NCI-H82 treated with DMSO at 0.1 percent for 48 hours (cell line): ENCODE measurements at regions not wholly inside any gene's neighbourhood (a gene's known extent, or its start where the extent isn't known, plus 50 kb on each side); places are given as distances from the start of the nearest gene placed in this dataset.
"Not testable (repeated sequence)": the region's sequence is repeated elsewhere in the genome, so short reads cannot be mapped to it uniquely, and the experiment has no call there.

Experiments
- DNase-seq: peaks from one replicate; lab custom pipeline; 2025; ENCODE audit not compliant: unreplicated experiment; lab: John Stamatoyannopoulos, UW

GRCh38 chr5:43837091-43837490 is 234.1 kb downstream of the NNT start:
- DNase-seq = no peak

- DNase-seq = no peak
Observed at GRCh38 chr5:43833961-43834360, 231.0 kb downstream of the NNT start.

GRCh38 chr5:43824325-43824964 is 221.5 kb downstream of the NNT start:
- not testable (repeated sequence) for DNase-seq

GRCh38 chr5:43818394-43818793 is 215.4 kb downstream of the NNT start:
- not testable (repeated sequence) for DNase-seq

- no peak for DNase-seq
Observed at GRCh38 chr5:43815497-43815896, 212.5 kb downstream of the NNT start.

- no peak for DNase-seq
Observed at GRCh38 chr5:43804723-43805122, 201.7 kb downstream of the NNT start.

GRCh38 chr5:43804041-43804440 is 201.1 kb downstream of the NNT start:
- DNase-seq = no peak

GRCh38 chr5:43802651-43803050 is 199.7 kb downstream of the NNT start:
- DNase-seq = no peak

GRCh38 chr5:43802119-43802518 is 199.1 kb downstream of the NNT start:
- no peak for DNase-seq

- no peak for DNase-seq
Observed at GRCh38 chr5:43798740-43799139, 195.8 kb downstream of the NNT start.

GRCh38 chr5:43791880-43792279 is 188.9 kb downstream of the NNT start:
- not testable (repeated sequence) for DNase-seq

GRCh38 chr5:43785198-43785597 is 182.2 kb downstream of the NNT start:
- no peak for DNase-seq

GRCh38 chr5:43780586-43780985 is 177.6 kb downstream of the NNT start:
- DNase-seq = no peak

GRCh38 chr5:43774881-43775399 is 172.0 kb downstream of the NNT start:
- no peak for DNase-seq

- DNase-seq = no peak
Observed at GRCh38 chr5:43773478-43773844, 170.5 kb downstream of the NNT start.

GRCh38 chr5:43772764-43773477 is 169.9 kb downstream of the NNT start:
- DNase-seq = no peak

- DNase-seq = no peak
Observed at GRCh38 chr5:43772458-43772763, 169.4 kb downstream of the NNT start.

GRCh38 chr5:43771611-43772031 is 168.6 kb downstream of the NNT start:
- no peak for DNase-seq

- DNase-seq = no peak
Observed at GRCh38 chr5:43769571-43770355, 166.8 kb downstream of the NNT start.
